ENCODE measurements at regions not wholly inside any gene's neighbourhood (a gene's known extent, or its start where the extent isn't known, plus 50 kb on each side); places are given as distances from the start of the nearest gene placed in this dataset.

DNA sequence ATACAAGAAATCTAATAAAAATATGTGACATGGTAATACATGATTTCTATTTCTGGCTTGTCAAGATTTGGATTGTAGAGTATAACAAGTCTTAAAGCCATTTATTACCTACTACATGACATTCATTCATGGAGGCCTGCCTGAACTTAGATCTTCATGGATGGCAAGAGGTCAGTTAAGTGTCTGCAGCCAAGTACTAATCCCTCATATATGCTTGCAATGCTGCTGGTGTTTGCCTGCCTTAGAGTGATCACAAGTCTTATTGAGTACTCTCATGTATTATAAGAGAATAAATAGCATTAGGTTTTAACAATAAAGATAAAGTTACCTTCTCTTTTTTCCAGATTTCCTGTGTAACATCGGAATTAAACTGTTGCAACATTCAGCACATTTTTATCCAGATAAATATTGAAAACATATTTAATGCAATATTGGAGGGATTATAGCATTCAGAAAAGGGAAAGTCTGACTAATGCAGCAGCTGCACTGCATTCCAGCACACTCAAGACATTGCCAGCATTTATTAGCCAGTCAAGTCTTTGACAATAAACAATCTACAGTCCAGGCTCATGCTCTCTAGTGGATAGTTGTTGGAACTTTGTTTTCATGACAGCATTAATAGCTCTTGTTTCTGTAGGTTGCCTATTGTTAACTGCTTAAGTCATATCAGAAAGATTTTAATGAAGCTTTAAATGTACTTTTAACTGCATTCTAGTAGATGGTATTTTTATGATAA is 737.1 kb downstream of the FAT4 start:
- TF ChIP-seq EZH2 (IDR thresholded peaks at IDR 0.05; ENCODE audit: insufficient read depth, poor library complexity, severe bottlenecking) (no peak), EZH2phosphoT487 (IDR thresholded peaks at IDR 0.05; ENCODE audit: insufficient read depth, low read depth) (no peak)
- Histone ChIP-seq H3F3A (ENCODE audit: insufficient read depth) (peaks cover 9% of the 10 kb centered on the region; the same call in 1 of the 2 replicates), H3K4me2 (ENCODE audit: unreplicated experiment) (no peak overlapping the region), H3K9me3 (ENCODE audit: low read depth) (no peaks in the 10 kb centered on the region), H3K79me2 (ENCODE audit: insufficient read depth) (no peaks in the 10 kb centered on the region), H3K27ac (no peak overlapping the region), H3K4me3 (no peak overlapping the region), H3K27me3 (replicated peaks; ENCODE audit: insufficient read depth) (no peaks in the 10 kb centered on the region), H3K9me2 (ENCODE audit: insufficient read depth) (no peaks in the 10 kb centered on the region), H4K20me1 (ENCODE audit: insufficient read depth) (no peaks in the 10 kb centered on the region), H3K36me3 (ENCODE audit: low read depth) (no peaks in the 10 kb centered on the region), H2AFZ (no peak overlapping the region), H3K4me1 (ENCODE audit: insufficient read depth) (peaks cover 10% of the 10 kb centered on the region), H3K9ac (no peak overlapping the region)
- peak; percentile 76 for DNase-seq
- 4% methylated on average over 1 of the region's 1 CpG for WGBS, 2 experiments (ENCODE audit: low coverage in 1 of 2, low lambda C conversion rate in 2 of 2, missing lambda C conversion rate in 2 of 2)
- in situ Hi-C loops (cut with MboI), result no loop called here

DNA sequence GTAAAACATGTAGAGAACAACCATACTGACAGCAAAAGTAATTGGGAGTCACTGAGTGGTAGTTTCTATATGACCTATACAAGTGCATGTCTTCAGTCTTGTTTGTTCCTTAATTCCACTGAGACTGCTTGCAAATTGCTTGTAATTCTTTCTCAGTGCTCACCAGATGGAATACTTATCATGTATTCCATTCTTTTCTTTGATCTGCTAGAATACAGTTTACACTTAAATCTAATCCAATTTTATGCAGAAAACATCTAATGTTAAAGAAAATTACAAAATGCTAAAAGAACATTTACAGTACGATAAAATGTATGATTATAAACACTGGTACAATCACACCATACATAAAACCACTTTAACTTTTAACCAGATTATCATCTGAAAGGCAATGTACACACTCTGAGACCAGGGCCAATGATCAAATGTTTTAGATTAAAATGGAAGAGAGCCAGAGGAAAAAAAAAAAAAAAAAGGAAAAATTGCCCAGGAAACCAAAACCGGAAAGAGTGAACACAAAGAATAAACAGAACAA is 741.4 kb downstream of the FAT4 start:
- TF ChIP-seq EZH2 (IDR thresholded peaks at IDR 0.05; ENCODE audit: insufficient read depth, poor library complexity, severe bottlenecking) (no peak), EZH2phosphoT487 (IDR thresholded peaks at IDR 0.05; ENCODE audit: insufficient read depth, low read depth) (no peak)
- H3K4me3 ChIP-seq, result no peak overlapping the region
- peaks cover 10% of the 10 kb centered on the region for H3K4me1 ChIP-seq (ENCODE audit: insufficient read depth)
- H4K20me1 ChIP-seq (ENCODE audit: insufficient read depth), result no peaks in the 10 kb centered on the region
- peaks cover 8% of the 10 kb centered on the region; the same call in 1 of the 2 replicates for H3F3A ChIP-seq (ENCODE audit: insufficient read depth)
- no peak for DNase-seq
- no peaks in the 10 kb centered on the region for H3K27me3 ChIP-seq (replicated peaks; ENCODE audit: insufficient read depth)
- H3K79me2 ChIP-seq (ENCODE audit: insufficient read depth), result no peaks in the 10 kb centered on the region
- H3K9me3 ChIP-seq (ENCODE audit: low read depth), result no peaks in the 10 kb centered on the region
- no peaks in the 10 kb centered on the region for H3K36me3 ChIP-seq (ENCODE audit: low read depth)
- H3K4me2 ChIP-seq (ENCODE audit: unreplicated experiment), result no peak overlapping the region
- no peak overlapping the region for H2AFZ ChIP-seq
- H3K9me2 ChIP-seq (ENCODE audit: insufficient read depth), result no peaks in the 10 kb centered on the region
- no peak overlapping the region for H3K27ac ChIP-seq
- 62 to 71% methylated on average over 2 of the region's 2 CpGs for WGBS, 2 experiments (ENCODE audit: low coverage in 1 of 2, low lambda C conversion rate in 2 of 2, missing lambda C conversion rate in 2 of 2)
- in situ Hi-C loops (cut with MboI), result no loop called here
- H3K9ac ChIP-seq, result no peak overlapping the region

DNA sequence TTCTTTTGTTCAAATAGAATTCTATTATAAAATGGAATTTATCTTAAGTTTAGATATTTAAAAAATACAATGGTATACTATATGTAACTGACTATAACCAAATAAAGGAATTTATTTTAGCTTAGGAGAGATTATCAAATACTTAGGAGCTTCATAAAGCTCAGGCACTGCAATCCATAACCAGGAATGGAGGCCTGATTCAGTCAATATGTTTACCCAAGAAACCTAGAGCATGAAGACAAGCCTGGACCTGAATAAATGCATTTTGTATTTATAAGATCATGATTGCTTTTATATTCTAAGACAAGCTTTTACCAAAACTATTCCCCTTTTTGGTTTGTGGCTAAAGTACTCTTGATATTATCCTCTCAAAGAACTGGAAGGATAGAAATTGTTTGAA is 742.6 kb downstream of the FAT4 start:
- H3K9me2 ChIP-seq (ENCODE audit: insufficient read depth), result no peaks in the 10 kb centered on the region
- H3K27ac ChIP-seq, result no peak overlapping the region
- no peak overlapping the region for H3K4me3 ChIP-seq
- no peak overlapping the region for H2AFZ ChIP-seq
- no peaks in the 10 kb centered on the region for H3K79me2 ChIP-seq (ENCODE audit: insufficient read depth)
- no peaks in the 10 kb centered on the region for H3K27me3 ChIP-seq (replicated peaks; ENCODE audit: insufficient read depth)
- H3K9me3 ChIP-seq (ENCODE audit: low read depth), result no peaks in the 10 kb centered on the region
- H3K9ac ChIP-seq, result no peak overlapping the region
- peaks cover 1% of the 10 kb centered on the region; the same call in 1 of the 2 replicates for H3K4me1 ChIP-seq (ENCODE audit: insufficient read depth)
- TF ChIP-seq EZH2 (IDR thresholded peaks at IDR 0.05; ENCODE audit: insufficient read depth, poor library complexity, severe bottlenecking) (no peak), EZH2phosphoT487 (IDR thresholded peaks at IDR 0.05; ENCODE audit: insufficient read depth, low read depth) (no peak)
- DNase-seq, result no peak
- in situ Hi-C loops (cut with MboI), result no loop called here
- no peaks in the 10 kb centered on the region for H3K36me3 ChIP-seq (ENCODE audit: low read depth)
- no peak overlapping the region for H3K4me2 ChIP-seq (ENCODE audit: unreplicated experiment)
- H4K20me1 ChIP-seq (ENCODE audit: insufficient read depth), result no peaks in the 10 kb centered on the region
- H3F3A ChIP-seq (ENCODE audit: insufficient read depth), result no peaks in the 10 kb centered on the region; the same call in 1 of the 2 replicates

DNA sequence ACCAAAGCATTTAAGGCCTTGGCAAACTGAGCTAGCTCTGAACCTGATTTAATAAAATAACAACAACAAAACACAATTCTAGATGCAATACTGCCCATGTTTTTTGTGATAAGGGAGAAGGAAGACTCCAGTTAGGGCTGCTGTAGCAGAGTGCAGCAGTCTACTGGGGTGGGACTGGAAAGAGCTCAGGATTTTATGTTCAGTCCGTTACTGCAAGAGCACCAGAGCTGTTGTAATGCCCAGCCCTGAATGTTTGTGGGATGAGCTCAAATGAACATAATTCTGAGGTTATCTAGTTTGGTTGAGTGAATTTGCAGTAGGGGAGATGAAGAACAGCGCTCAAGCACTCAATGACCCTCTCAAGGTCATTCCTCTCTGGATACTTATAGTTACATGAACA is 743.8 kb downstream of the FAT4 start:
- H4K20me1 ChIP-seq (ENCODE audit: insufficient read depth), result no peaks in the 10 kb centered on the region
- H3K27me3 ChIP-seq (replicated peaks; ENCODE audit: insufficient read depth), result no peaks in the 10 kb centered on the region
- no peak overlapping the region for H3K4me3 ChIP-seq
- no peak overlapping the region for H3K4me2 ChIP-seq (ENCODE audit: unreplicated experiment)
- H3K9me3 ChIP-seq (ENCODE audit: low read depth), result no peaks in the 10 kb centered on the region
- no peaks in the 10 kb centered on the region for H3K4me1 ChIP-seq (ENCODE audit: insufficient read depth)
- H3K9ac ChIP-seq, result no peak overlapping the region
- H3K36me3 ChIP-seq (ENCODE audit: low read depth), result no peaks in the 10 kb centered on the region
- H3K27ac ChIP-seq, result no peak overlapping the region
- DNase-seq, result peak; percentile 1
- no peaks in the 10 kb centered on the region for H3F3A ChIP-seq (ENCODE audit: insufficient read depth)
- H3K9me2 ChIP-seq (ENCODE audit: insufficient read depth), result no peaks in the 10 kb centered on the region
- in situ Hi-C loops (cut with MboI), result no loop called here
- no peak for TF ChIP-seq EZH2phosphoT487 (IDR thresholded peaks at IDR 0.05; ENCODE audit: insufficient read depth, low read depth)
- no peak for TF ChIP-seq EZH2 (IDR thresholded peaks at IDR 0.05; ENCODE audit: insufficient read depth, poor library complexity, severe bottlenecking)
- H2AFZ ChIP-seq, result no peak overlapping the region
- 68 to 70% methylated on average over 2 of the region's 2 CpGs for WGBS, 2 experiments (ENCODE audit: low coverage in 1 of 2, low lambda C conversion rate in 2 of 2, missing lambda C conversion rate in 2 of 2)
- H3K79me2 ChIP-seq (ENCODE audit: insufficient read depth), result no peaks in the 10 kb centered on the region

Data from GM23248 (cell line).